ENCODE measurements at regions not wholly inside any gene's neighbourhood (a gene's known extent, or its start where the extent isn't known, plus 50 kb on each side); places are given as distances from the start of the nearest gene placed in this dataset.

DNA sequence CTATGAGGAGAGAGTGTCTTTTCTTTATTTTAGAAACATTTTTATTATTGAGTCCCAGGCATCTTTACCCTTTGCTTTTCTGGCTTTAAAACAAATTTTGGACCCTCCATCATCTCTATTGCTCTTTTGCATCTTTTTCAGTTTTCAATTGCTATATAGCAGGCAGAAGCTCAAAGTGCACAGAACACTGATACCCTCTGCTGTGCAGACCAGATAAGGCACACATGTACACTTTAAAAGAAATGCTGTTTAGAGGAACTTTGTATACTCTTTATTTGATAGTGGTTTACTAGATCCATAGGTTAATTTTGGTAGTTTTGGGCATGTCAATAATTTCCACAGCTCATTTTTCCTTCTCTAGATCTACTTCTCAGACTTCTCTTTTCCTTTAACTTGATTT, 324.2 kb downstream of the SH2D4B start:
- DNase-seq: no peak

- no peak for DNase-seq
These were observed 332.6 kb downstream of the SH2D4B start for GRCh38 chr10:80870282-80870681.

GRCh38 chr10:80871083-80871482, 333.4 kb downstream of the SH2D4B start:
- DNase-seq: no peak

DNA sequence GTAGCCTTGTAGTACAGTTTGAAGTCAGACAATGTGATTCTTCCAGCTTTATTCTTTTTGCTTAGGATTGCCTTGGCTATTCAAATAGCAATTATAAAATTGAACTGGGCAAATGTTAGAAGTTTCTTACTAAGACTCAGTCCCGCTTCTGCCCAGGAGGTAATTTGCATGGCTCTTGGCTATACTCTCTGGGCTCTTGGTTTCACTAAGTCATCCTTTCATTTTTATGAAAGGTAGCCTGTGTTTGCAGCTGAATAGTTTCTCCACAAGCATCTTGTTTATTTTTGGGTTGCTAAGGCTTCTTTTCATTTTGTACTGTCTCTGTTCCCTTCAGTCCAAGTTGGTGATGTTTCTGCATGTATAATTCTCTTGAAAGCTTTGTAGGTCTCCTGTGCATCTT, 340.6 kb downstream of the SH2D4B start:
- DNase-seq: no peak

DNA sequence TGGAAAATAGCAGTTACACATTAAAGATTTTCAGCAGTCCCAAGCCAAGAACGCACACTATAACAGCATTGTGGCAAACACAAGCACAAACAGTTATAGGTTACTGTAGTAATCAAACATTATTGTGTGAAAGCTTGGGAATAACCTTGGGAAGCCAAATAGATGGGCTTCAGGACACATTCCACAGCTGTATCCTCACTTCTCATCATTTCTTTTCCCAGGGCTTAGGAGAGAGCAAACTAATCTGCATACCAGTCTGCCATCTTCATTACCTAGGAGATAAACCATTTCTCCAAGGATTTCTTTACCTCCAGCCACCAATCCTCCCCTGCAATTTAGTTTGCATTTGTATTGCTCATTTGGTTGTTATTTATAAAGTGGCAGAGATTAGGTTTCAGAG, 352.4 kb downstream of the SH2D4B start:
- no peak for DNase-seq

- DNase-seq: no peak
These were observed 355.6 kb downstream of the SH2D4B start for GRCh38 chr10:80893256-80893655.

GRCh38 chr10:80894311-80894791, 356.6 kb downstream of the SH2D4B start:
- no peak for DNase-seq

GRCh38 chr10:80894797-80895467, 357.2 kb downstream of the SH2D4B start:
- DNase-seq: no peak

- no peak for DNase-seq
These were observed 358.4 kb downstream of the SH2D4B start for GRCh38 chr10:80896076-80896475.

GRCh38 chr10:80896959-80897358, 359.3 kb downstream of the SH2D4B start:
- no peak for DNase-seq

GRCh38 chr10:80900661-80901060, 363.0 kb downstream of the SH2D4B start:
- DNase-seq: no peak

DNA sequence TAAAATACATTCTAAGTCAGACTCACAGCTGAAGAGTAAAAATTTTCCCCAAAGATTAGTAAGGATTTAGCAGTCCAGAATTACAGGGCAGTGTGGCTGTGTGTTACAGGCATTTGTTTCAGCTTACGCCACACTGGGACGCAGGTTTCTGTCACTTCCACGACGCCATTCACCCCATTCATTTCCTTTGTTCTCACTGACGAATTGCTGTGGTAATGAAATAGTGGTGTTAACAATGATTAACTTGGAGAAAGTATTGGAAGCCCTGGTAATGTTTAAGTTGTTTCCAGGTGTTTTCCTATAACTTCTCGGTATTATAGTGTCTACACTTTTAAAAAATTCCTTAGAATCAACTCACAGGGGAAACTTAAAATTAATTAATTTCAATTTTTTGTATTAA, 370.9 kb downstream of the SH2D4B start:
- no peak for DNase-seq

DNA sequence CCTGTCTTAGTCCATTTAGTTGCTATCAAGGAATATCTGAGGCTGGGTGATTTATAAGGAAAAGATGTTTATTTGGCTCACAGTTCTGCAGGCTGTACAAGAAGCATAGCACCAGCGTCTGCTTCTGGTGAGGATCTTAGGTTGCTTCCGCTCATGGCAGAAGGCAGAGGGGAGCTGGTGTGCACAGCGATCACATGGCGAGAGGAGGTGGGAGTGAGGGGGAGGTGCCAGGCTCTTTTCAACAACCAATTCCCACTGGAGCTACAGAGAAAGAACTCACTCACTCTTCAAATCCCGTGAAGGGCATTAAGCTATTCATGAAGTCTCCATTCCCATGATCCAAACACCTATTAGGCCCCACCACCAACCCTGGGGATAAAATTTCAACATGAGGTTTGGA, 371.6 kb downstream of the SH2D4B start:
- DNase-seq: no peak

- DNase-seq: no peak
These were observed 379.9 kb downstream of the SH2D4B start for GRCh38 chr10:80917636-80918035.

- no peak for DNase-seq
These were observed 383.3 kb downstream of the SH2D4B start for GRCh38 chr10:80921032-80921431.

- DNase-seq: peak; percentile 2 to 14
These were observed 386.6 kb downstream of the SH2D4B start for GRCh38 chr10:80924063-80924952.

DNA sequence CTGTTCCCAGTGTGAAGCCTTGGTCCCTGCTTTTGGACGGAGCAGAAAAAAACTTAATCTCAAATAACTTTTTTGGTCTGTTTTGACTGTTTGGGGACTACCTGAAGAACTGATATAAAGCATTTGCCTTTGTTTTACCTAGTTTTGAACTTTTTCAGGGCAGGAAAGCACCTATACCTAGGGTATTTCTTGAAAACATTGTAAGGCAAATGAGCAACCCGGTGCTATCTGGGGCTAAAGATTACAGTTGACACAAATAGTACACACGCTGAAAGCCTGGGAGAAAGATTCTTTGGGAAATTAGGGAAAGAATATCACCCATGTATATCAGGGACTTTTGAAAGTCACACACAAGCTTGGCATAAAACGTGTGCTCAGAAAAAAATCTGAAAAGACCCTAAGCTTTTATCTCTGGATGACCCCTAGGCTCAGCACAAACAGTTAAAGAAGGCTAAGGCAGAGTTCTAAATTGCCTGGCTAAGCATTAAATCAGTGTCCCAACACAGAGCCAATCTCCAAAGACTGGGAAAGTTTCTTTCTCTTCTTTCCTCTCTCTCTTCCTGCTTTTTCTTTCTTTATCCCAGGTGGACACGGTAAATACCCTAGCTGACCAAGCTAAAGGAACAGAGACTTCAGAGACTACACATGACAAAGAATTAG, 389.8 kb downstream of the SH2D4B start:
- no peak for DNase-seq

DNA sequence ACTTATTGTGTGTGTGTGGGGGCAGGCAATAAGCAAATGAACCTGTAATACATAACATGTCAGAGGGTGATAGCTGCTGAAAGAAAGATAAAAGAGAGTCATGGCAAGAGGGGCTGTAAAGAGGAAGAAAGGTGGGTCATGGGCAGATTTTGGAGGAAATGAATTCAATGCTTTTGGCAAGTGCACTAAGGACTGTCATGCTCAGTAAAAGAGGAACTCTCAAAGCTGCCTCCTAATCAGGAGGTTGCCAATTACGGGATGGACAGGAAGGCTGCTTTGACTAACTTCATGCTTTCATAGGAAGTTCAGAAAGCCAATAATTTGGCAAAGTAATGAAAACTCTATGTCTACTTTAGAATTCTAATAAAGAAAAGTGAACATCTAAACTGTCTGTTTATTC, 401.2 kb downstream of the SH2D4B start:
- DNase-seq: no peak

DNA sequence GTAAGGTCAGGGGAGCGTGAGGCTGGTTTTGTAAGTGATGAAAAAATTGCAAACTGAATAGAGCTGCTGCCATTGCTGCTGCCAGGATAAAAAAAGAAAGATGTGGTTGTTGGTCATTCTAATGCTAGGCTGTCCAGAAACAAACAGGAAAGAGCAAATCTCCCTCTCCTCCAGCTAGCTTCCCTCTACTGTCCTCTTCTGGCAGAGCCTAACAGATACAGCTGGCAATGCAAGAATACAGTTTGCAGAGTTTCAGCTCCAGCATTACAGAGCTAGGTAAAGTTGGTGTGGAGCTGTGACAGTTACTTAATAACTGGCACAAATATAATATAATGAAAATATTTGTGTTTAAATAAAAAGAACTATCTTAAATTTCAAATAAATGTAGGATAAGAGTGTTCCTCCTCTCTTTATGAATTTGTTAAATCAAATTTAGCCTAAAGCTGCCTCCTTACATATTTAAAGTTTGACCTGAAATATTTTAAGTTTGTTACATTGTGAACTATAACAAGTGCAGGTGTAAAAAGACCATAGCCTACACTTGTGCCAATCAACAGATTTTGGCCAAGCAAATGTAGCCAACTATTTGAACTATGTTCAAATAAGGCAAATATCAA, 407.7 kb downstream of the SH2D4B start:
- DNase-seq: no peak

- no peak for DNase-seq
These were observed 408.4 kb downstream of the SH2D4B start for GRCh38 chr10:80946073-80946472.

DNA sequence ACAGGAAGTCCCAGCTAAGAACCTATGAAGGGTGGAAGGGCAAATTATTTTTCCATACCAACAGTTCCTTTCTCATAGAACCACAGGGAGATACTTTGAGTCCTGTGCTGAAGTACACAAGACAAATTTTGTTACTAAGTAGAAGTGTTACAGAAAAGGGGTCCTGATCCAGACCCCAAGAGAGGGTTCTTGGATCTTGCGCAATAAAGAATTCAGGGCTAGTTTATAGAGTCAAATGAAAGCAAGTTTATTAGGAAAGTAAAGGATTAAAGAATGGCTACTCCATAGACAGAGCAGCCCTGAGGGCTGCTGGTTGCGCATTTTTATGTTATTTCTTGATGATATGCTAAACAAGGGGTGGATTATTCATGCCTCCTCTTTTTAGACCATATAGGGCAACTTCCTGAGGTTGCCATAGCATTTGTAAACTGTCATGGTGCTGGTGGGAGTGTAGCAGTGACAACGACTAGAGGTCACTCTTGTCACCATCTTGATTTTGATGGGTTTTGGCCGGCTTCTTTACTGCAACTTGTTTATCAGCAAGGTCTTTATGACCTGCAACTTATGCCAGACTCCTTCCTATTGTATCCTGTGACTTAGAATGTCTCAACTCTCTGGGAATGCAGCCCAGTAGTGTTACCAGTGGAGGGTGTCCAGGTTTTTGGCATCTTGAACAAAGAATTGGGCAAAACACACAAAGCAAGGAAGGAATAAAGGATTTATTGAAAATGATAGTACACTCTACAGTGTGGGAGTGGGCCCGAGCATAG, 409.4 kb downstream of the SH2D4B start:
- DNase-seq: no peak

DNA sequence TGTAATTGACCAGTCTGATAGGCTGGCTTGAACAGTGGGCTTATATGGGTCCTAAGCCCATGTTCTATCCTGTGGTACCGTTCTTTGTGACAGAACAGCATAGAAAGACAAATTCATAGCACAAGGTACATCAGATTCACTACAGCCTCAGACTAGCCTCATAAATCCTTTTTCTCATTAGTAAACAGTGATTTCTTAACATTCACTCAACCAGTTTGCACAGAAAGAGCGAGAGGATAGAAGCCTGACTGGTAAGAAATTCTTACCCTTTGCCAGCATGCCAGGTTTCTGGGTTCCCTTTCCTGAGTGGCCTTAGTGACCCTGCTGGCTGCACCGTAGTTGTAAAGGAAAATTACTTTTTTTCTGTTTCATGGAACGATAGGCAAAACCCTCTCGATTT, 412.1 kb downstream of the SH2D4B start:
- DNase-seq: no peak
